ES-I3 (cell line): ENCODE measurements at regions not wholly inside any gene's neighbourhood (a gene's known extent, or its start where the extent isn't known, plus 50 kb on each side); places are given as distances from the start of the nearest gene placed in this dataset.

Experiments used
- H3K36me3 ChIP-seq: 2 replicates; pipeline ENCODE4 v1.6.1; 2013; ENCODE audit warnings: mild to moderate bottlenecking, low read length, control low read depth, moderate library complexity; ENCODE audit not compliant: insufficient read depth
- H3K4me1 ChIP-seq: 2 replicates; pipeline ENCODE4 v1.6.1; 2013; ENCODE audit warnings: mild to moderate bottlenecking, control low read depth, low read length; ENCODE audit not compliant: insufficient read depth
- H3K9ac ChIP-seq: 2 replicates; pipeline ENCODE4 v1.6.1; 2013; ENCODE audit warnings: low read depth, mild to moderate bottlenecking, low read length, moderate library complexity
- H3K9me3 ChIP-seq: 2 replicates; pipeline ENCODE4 v1.6.1; 2013; ENCODE audit warnings: mild to moderate bottlenecking, low read length, moderate library complexity; ENCODE audit not compliant: control insufficient read depth, insufficient read depth

- Histone ChIP-seq H3K36me3 (no peaks in the 10 kb centered on the region), H3K4me1 (no peaks in the 10 kb centered on the region), H3K9ac (no peak overlapping the region), H3K9me3 (no peaks in the 10 kb centered on the region; the same call in 1 of the 2 replicates)
Observed at GRCh38 chr2:7508296-7508943, 591.2 kb downstream of the RNF144A start.

DNA sequence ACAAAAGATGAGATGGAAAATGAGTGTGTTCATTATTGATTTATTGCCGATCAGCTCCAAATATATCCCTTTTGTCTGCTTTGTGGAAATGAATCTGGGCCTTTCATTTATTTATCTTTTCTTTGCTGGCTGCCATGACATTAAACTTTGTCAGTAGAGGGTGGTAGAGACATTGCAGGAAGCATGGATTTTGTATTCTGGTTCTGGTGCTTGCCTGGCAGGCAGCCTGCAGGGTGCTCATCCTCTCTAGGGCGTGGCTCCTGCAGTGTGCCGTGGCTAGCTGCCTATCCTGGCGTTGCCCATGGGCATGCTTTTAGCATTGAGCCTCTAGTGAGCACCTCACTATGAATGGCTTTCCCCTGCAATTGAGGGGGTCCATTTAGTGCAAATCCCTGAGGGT lies 593.1 kb downstream of the RNF144A start:
- Histone ChIP-seq H3K36me3 (no peaks in the 10 kb centered on the region), H3K9ac (no peak overlapping the region), H3K4me1 (no peaks in the 10 kb centered on the region), H3K9me3 (no peaks in the 10 kb centered on the region; the same call in 1 of the 2 replicates)

GRCh38 chr2:7513834-7514233 lies 596.6 kb downstream of the RNF144A start:
- Histone ChIP-seq H3K36me3 (no peaks in the 10 kb centered on the region), H3K4me1 (no peaks in the 10 kb centered on the region), H3K9ac (no peak overlapping the region), H3K9me3 (no peaks in the 10 kb centered on the region)

- no peaks in the 10 kb centered on the region for H3K36me3 ChIP-seq
- H3K4me1 ChIP-seq: 0 out of 2 replicates have a peak, but pooled peaks cover 1% of the 10 kb centered on the region
- no peaks in the 10 kb centered on the region for H3K9me3 ChIP-seq
- H3K9ac ChIP-seq: no peak overlapping the region
Observed at GRCh38 chr2:7515327-7515726, 598.1 kb downstream of the RNF144A start.

DNA sequence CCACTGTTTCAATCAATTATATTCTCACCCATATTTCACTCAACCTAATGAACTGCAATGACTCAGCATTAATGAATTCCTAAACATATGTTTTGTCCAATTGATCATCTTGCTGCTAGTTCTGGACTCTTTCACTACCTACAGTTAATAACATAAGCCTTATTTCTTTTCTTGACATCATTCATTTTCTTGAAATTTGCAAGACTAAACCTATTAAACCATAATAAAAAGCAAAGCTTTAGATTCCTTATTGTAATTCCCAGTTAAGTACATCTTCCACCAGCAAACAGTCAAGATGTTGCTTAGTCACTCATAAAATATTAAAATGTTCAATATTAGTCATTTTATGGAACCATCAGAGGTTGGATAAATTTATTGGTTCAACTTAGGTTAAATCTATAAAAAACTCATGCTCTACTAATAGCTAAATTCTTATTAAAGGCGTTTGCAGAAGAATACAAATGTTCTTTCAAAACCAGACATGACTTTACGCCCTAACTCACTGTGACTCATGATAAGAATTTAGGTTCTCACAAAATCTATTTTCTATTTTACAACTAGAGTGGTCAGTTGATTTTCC lies 599.4 kb downstream of the RNF144A start:
- Histone ChIP-seq H3K4me1 (0 out of 2 replicates have a peak, but pooled peaks cover 3% of the 10 kb centered on the region), H3K36me3 (no peaks in the 10 kb centered on the region), H3K9me3 (no peaks in the 10 kb centered on the region), H3K9ac (no peak overlapping the region)

GRCh38 chr2:7517088-7517487 lies 599.9 kb downstream of the RNF144A start:
- H3K4me1 ChIP-seq: 0 out of 2 replicates have a peak, but pooled peaks cover 3% of the 10 kb centered on the region
- no peak overlapping the region for H3K9ac ChIP-seq
- H3K36me3 ChIP-seq: no peaks in the 10 kb centered on the region
- no peaks in the 10 kb centered on the region for H3K9me3 ChIP-seq

GRCh38 chr2:7517851-7518250 lies 600.6 kb downstream of the RNF144A start:
- H3K9me3 ChIP-seq: no peaks in the 10 kb centered on the region
- H3K4me1 ChIP-seq: 0 out of 2 replicates have a peak, but pooled peaks cover 3% of the 10 kb centered on the region
- H3K36me3 ChIP-seq: no peaks in the 10 kb centered on the region
- no peak overlapping the region for H3K9ac ChIP-seq

GRCh38 chr2:7523481-7524120 lies 606.4 kb downstream of the RNF144A start:
- Histone ChIP-seq H3K9me3 (no peaks in the 10 kb centered on the region), H3K36me3 (no peaks in the 10 kb centered on the region), H3K4me1 (0 out of 2 replicates have a peak, but pooled peaks cover 3% of the 10 kb centered on the region), H3K9ac (no peak overlapping the region)

DNA sequence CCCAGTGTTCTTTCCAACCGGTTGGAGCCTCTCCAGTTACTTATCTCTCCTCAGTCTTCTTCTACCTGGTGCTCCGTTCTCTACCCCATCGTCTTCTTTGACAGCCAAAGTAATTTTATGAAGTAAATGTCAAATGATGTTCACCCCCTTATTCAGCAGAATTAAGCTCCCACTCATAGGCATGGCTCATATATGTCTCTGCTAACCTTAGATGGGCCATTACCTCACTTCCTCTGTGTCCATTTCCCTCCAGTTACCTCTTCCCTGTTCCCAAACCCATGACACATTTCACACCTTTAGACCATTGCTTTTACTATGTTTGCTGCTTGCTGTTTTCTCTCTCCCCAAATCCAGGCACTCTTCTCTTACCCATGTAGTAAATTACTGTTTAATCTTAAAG lies 607.0 kb downstream of the RNF144A start:
- H3K9me3 ChIP-seq: no peaks in the 10 kb centered on the region
- H3K9ac ChIP-seq: no peak overlapping the region
- H3K4me1 ChIP-seq: 0 out of 2 replicates have a peak, but pooled peaks cover 3% of the 10 kb centered on the region
- no peaks in the 10 kb centered on the region for H3K36me3 ChIP-seq

DNA sequence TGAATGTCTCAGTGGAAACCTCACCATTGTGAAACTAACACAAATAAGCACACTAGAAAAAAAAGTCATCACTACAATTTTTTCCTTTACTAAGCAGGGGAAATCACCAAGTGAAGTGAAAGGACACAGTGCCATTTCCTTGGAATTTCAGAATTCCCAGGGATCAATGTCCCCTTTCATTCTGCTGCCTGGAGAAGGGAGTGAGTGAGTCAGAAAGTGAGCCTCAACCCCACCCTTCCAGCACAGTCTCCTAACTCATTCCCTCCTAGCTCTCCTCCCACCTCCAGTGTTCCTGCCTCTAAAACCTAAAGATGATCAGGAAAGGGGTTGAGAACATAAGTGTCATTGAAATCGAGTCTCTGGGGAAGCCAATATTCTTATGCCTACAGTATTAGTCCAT lies 608.5 kb downstream of the RNF144A start:
- no peaks in the 10 kb centered on the region for H3K36me3 ChIP-seq

GRCh38 chr2:7527165-7527722 lies 610.0 kb downstream of the RNF144A start:
- Histone ChIP-seq H3K9ac (no peak overlapping the region), H3K4me1 (no peaks in the 10 kb centered on the region), H3K36me3 (no peaks in the 10 kb centered on the region), H3K9me3 (0 out of 2 replicates have a peak, but pooled peaks cover 10% of the 10 kb centered on the region)

More for the DNA sequence above, 608.5 kb downstream of the RNF144A start:
- no peaks in the 10 kb centered on the region for H3K4me1 ChIP-seq
- H3K9ac ChIP-seq: no peak overlapping the region
- 0 out of 2 replicates have a peak, but pooled peaks cover 7% of the 10 kb centered on the region for H3K9me3 ChIP-seq

DNA sequence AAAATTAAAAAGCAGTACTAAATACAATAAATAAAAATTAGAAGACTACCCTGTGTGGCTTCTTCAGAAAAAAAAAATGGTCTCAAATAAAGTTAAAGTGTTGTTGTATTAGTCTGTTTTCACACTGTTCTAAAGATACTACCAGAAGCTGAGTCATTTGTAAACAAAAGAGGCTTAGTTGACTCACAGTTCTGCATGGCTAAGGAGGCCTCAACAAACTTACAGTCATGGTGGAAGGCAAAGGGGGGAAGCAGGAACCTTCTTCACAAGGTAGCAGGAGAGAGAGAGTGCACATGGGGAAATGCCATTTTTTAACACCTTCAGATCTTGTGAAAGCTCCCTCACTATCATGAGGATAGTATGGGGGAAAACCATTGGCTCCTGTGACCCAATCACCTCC lies 612.8 kb downstream of the RNF144A start:
- Histone ChIP-seq H3K4me1 (no peaks in the 10 kb centered on the region), H3K9me3 (0 out of 2 replicates have a peak, but pooled peaks cover 10% of the 10 kb centered on the region), H3K9ac (no peak overlapping the region), H3K36me3 (no peaks in the 10 kb centered on the region)

DNA sequence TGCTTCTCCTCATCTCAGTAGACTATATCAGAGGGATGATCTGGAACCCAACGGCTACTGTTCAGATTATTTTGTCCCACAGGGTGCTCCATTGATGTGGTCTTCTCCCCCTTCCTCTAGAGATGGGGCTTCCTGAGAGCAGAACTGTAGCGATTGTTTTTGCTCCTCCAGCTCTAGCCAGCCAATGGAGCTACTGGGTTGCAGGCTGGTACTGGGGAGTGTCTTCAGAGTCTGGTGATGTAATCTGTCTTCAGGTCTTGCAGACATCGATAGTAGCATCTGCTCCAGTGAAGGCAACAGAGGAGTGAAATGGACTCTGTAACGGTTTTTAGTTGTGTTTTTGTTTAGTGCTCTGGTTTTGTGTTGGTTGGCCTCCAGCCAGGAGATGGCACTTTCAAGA lies 621.9 kb downstream of the RNF144A start:
- no peaks in the 10 kb centered on the region for H3K36me3 ChIP-seq
- H3K4me1 ChIP-seq: no peaks in the 10 kb centered on the region
- no peak overlapping the region for H3K9ac ChIP-seq
- H3K9me3 ChIP-seq: peaks cover 5% of the 10 kb centered on the region

- Histone ChIP-seq H3K9me3 (peaks cover 5% of the 10 kb centered on the region), H3K9ac (no peak overlapping the region), H3K4me1 (no peaks in the 10 kb centered on the region), H3K36me3 (no peaks in the 10 kb centered on the region)
Observed at GRCh38 chr2:7539760-7540159, 622.5 kb downstream of the RNF144A start.
